ENCODE measurements at regions not wholly inside any gene's neighbourhood (a gene's known extent, or its start where the extent isn't known, plus 50 kb on each side); places are given as distances from the start of the nearest gene placed in this dataset.

DNA sequence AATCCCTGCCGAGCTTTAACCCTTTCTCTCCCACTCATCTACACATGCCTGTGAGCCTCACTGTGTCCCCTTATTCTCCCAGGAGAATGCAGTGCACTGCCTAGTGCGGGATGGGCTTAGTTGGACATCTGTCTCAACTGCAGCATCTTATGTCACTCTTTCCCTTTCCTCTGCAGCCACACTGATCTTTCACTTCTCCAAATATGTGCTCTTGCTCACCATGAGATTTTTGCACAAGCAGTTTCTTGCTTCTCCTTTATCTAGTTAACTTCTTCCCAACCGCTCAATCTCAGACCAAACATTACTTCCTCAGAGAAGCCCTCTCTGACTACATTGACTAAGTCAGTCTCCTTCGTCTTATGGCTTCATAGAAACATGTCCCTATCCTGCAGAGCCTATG, 292.3 kb downstream of the KBTBD8 start:
- DNase-seq, result no peak

DNA sequence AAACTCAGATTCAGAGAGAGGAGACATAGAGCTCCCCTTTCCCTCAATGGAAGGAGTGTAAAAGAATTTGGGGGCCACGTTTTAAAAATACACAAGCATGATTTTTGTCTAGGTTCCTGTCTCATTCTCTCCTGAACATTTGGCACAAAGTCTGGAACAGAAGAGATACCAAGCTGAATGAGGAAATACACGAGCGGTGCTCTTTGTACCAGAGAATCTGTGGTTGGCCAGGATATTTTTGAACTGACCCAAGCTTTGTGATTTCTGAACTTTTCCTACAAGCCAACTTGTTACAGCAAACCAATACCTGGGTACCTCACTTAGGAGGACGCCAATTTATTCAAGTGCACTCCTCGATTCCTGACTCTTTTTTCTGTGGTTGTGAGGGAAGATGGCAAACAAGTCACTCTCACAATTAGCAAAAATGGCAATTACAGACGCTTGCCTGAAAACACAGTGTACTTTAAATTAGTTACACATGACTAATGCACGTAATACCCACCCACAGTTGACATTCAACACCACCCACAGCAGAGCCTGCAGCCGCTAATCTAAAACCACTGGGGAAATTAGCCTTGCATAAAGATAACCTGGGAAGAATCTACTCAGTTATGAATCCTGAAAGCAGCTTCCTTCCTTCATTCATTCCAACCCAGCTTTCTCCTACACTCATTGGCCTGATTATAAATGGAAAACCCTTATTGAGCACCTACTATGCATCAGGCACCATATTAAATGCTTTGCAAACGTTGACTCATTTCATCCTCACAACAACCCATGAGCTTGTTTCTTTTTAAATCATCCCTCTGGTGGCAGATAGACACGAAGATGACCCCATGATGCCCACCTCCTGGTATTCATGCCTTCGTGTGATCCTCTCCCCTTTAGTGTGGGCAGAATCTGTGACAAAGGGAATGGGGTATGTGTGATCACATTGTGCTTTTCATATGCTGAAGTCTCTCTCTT, 293.5 kb downstream of the KBTBD8 start:
- no peak for DNase-seq

DNA sequence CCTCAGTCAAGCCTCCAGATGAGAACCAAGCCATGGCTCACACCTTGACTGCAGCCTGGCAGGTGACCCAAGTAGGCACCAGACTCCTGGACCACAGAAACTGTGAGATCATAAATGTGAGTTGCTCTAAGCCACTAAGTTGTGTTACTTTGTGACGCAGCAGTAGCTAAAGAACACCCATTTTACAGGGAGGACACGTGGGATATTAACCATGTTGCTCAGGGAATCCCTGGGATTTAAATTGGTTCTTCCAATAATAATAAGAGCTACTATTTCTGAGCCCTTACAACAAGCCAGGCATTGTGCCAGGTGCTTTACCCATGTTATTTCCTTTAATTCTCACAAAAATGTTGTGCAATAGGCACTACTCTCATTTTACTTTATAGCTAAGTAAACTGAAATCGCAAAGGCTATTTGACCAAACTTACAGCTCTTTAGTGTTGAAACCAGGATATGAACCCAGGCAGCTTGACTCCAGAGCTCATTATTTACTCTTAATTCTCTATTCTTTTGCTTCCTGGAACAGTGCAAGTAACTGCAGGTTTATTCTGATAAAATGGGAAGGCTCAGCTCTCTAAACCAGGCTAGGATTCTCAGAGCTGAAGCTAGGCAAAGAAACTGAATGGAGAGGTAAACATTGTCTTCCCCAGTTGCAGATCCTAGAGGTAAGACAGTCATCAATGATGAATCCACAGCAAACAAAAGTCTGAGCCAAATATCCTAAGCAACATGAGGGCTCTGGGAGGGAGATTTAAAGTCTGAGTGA, 294.4 kb downstream of the KBTBD8 start:
- DNase-seq, result no peak

DNA sequence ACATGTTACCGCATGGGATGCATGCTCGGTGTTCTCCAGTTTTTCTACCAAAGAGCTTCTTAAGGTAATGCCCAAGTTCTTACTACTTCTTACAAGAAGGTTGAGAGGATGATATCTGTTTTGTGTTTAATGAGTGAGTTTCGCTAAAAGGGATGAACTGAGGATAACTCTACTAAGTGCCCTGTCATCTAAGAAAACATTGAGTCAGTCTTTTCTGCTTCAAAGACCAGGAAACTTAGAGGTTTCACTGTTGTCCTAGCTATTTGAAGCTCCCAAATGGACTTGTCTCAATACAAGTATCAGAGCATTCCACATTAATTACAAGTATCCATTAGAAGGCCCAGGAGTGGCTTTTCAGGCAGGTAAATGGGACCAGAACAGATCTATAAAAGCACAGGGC, 296.2 kb downstream of the KBTBD8 start:
- no peak for DNase-seq

DNA sequence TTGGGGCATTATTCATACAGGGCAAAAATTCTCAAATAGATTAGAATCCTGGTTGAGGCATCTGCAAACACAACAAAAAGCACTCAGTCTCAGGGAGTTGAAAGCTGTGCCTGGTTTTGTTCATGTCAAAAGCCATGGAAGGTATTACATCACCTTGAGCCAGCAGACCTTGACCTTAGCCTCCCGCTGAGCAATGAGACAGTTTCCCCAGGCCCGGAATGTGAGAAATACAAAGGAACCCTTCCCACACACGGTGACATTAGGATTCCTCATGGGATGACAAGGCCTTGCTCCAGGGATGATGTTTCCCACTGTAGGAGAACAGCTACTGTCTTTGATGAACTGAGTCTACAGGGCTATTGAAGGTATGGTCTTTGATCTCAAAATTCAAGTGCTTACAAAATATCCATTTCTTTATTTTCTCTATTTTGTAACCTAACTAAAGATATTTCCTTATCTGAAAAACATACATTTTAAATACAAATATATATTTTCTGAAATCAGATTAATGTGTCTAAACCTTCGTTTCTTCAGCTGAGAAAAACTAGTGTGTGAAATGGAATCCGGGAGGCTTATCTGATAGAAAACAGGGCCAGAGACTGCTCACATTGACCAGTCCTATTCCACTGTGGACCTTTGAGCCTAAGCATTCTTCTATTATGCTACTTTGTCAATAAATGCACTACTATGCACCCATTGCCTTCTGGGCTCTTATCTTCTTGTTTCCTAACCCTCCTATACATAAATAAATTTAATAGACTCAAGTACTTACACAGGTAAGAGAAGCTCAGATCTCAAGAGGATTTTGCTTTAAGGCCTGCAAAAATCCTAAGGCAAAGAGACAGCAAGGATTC, 298.2 kb downstream of the KBTBD8 start:
- DNase-seq, result no peak

DNA sequence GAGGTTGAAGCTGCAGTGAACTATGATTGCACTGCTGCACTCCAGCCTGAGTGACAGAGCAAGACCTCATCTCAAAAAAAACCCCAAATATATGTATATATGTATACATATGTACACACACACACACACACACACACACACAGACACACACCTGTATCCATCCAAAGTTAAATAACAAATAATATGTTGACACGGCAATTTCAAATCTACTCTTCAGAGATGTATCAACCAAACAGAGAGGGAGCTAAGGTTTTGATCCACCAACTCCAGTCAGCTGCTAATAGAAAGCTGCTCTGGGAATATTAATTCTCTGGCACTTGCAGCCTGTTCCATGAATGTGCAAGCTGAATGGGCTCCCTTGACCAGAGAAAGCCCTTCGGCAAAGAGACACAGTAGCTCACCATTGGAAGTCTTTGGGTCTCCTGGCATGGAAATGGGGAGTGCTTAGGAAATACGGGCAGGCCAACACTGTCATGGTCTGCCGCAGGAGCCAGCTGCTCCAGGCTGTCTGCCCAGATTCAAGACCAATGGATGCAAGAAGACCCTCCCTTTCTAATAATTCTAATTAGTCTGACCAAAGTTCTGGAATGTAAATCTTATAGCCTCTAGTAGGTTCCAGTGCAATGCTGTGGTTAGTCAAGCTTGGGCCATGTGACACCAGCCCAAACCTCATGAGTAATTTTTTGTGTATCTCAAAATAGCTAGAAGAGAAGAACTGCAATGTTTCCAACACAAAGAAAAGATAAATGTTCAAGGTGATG, 299.8 kb downstream of the KBTBD8 start:
- no peak for DNase-seq

DNA sequence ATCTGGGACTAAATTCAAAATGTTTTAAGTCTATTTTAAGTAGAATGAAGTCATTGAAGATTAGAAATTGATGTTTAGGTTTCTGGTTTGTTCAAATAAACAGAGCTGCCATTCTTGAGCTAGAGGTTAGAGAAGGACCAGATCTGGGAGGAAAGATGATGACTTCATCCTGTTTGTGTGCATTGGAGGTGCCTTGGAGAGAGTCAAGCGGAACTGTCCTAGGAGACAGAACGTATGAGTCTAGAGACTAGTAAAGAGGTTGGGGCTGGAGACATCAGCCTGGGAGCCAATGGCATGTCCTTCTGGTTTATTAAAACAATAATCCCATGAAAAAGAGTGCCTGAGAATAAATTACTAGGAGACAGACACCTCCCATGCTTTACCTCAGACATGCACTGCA, 303.4 kb downstream of the KBTBD8 start:
- DNase-seq, result no peak

DNA sequence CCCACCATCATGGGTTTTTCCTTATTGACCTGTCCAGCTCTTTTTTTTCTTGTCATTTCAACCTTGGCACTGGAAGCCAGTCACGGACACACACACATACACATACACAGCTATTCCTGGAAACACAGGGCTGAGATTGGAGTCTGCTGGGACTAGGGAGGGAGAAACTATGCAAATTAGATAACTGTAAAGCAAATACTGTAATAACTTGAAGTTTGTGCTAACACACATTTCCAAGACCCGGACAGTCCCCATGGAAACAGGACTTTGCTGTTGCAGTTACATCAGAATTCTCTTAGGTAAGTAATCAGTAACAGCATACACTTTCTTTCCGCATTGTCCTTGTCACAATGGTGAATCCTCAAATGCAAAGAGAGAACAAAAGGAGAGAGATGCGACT, 304.4 kb downstream of the KBTBD8 start:
- no peak for DNase-seq

DNA sequence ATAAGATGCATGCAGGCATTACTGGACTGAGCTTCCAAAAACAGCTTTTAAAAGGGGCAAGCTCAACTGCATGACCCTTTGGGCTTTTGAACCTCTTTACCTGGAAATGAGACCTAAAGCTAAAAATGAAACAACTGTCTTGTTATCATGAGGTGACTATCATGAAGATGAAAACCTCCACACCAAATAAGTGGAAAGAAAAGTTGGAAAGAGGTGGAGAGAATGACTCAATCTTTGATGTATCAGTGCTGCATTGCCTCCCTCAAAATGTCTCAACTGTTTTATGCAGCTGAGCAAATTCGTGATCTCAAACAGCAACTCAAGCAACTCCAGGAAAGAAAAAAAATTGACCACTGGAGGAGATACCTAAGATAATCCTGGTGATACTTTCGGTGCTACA, 307.1 kb downstream of the KBTBD8 start:
- DNase-seq, result no peak

DNA sequence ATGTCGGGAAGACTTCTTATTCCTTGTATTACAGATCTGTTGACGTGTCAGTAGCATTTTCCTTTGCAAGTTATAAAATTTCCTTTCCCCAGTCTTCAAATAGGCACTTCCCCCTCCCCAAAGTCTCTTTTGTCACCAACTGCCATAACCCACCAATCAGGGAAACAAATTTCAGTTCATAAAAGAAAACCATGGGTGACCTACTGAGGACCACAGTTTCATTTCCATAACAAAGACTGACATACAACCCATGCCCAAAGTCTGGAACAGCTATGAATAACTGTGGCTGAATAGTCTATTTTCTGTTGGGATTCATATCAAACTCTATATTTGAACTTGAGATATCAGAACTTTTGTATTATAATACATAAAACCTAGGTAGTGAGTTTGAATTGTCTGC, 307.8 kb downstream of the KBTBD8 start:
- DNase-seq, result no peak

DNA sequence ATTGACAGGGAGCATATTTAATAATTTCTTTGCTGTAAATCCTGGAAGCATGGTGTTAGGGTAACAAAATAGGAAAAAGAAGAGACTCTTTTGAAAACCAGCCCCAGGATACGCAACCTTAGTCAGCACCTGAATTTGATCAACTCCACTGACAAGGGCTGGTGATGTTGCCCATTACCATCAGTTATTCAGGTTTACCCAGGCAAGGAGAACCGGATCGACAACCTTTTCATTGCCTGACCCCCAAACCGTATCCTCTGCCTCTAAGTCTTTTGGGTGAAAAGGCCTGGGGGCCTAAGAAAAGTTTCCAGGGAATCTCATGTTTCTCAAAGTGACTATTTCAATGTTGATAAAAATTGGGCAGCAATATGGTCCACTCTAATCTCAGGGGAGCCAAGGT, 313.3 kb downstream of the KBTBD8 start:
- DNase-seq, result no peak

DNA sequence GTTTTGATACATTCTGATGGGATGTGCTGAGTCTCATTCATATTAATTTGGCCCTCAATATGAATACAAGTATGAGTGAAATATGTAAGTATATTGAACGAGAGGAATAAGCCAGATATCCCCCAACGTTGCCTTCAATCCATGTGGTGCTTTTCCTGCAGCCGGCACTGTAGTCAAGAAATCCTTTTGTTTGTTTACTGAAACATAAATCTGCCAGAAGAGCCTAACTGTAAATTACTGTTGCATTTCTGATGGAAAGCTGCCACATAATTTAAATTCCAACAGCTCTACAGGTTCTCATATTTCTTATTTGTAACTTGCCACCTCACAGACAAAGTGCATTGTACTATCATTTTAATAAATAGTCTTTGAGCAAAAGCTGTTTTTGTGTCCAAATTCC, 314.0 kb downstream of the KBTBD8 start:
- DNase-seq, result no peak

DNA sequence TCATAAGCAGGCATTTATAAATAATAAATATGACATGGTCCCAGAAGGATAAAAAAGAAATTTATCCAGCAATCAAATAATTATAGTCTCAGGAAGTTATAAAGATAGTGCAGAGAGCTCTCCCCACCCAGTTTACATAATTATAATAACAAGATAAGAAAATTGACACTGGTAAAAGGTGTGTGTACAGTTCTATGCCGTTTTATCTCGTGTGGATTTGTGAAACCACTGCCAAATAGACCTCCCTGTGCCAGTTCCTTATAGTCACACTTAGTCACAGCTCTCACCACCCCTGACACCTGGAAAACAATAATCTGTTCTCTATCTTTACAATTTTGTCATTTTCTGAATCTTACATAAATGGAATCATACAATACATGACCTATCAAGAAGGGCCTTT, 320.1 kb downstream of the KBTBD8 start:
- no peak for DNase-seq

DNA sequence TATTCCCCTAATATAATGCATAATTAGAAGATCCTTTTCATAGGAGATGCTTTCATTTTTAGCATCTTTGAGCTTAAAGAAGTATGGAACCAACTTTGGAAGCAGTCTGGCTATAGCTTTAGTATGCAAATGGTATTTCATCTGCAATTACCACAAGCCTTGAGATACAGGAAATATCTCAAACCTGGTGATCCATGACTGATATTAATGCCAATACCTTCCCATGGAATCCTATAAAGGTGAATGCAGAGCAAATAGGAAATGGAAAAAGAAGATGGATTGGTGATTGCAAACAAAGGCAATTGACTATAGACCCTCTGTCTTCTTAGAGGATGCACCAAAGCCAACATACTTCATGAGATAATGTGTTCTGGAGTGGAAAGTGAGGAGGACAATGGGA, 326.4 kb downstream of the KBTBD8 start:
- DNase-seq, result no peak
